HFFc6 (cell line): ENCODE measurements at regions not wholly inside any gene's neighbourhood (a gene's known extent, or its start where the extent isn't known, plus 50 kb on each side); places are given as distances from the start of the nearest gene placed in this dataset.

Source experiments
- DNase-seq: peaks from one replicate; pipeline ENCODE4 v3.0.0-alpha.2; 2018
- H3K27ac Mint-ChIP-seq: 2 replicates; pipeline ENCODE4 v1.8.0; 2020; ENCODE audit warnings: mild to moderate bottlenecking, mixed read lengths
- H3K27me3 Mint-ChIP-seq: 2 replicates; pipeline ENCODE4 v1.8.0; 2021; ENCODE audit warnings: mild to moderate bottlenecking, moderate library complexity, mixed read lengths; ENCODE audit not compliant: insufficient read depth
- H3K36me3 Mint-ChIP-seq: 2 replicates; pipeline ENCODE4 v1.8.0; 2021; ENCODE audit warnings: low read depth, mixed read lengths
- H3K4me1 Mint-ChIP-seq: 2 replicates; pipeline ENCODE4 v1.8.0; 2020; ENCODE audit warnings: low read depth, mixed read lengths
- H3K4me3 Mint-ChIP-seq: 2 replicates; pipeline ENCODE4 v1.8.0; 2020; ENCODE audit warnings: mild to moderate bottlenecking, moderate library complexity, mixed read lengths
- H3K9me3 Mint-ChIP-seq: 2 replicates; pipeline ENCODE4 v1.8.0; 2020; ENCODE audit warnings: mild to moderate bottlenecking, mixed read lengths
- TF ChIP-seq, protein P1 (sequence below): fragments of 200-600 bp; sonication (generic); IDR thresholded peaks from 2 replicates; pipeline ENCODE4 v1.5.0; 2021; ENCODE audit warnings: antibody characterized with exemption, mild to moderate bottlenecking

DNA sequence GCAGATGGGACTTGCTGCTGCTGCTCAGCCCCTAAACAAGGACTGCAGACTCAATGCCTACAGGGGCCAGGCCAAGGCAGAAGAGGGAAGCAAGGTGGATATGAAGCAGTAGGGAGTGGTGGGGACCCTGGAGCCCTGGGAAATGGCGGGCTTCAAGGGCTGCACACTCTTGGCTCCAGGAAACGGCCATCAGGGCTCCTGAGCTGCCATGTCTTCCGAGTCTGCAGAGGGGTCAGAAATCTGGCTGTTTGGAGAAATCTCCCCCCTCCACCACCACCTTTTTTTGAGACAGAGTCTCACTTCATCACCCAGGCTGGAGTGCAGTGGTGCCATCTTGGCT, 169.1 kb downstream of the KATNIP start:
- DNase-seq = no peak
- H3K4me3 Mint-ChIP-seq = no peak overlapping the region
- H3K9me3 Mint-ChIP-seq = no peaks in the 10 kb centered on the region
- peaks cover 11% of the 10 kb centered on the region; the same call in 1 of the 2 replicates for H3K36me3 Mint-ChIP-seq
- no peak overlapping the region for H3K27ac Mint-ChIP-seq
- TF ChIP-seq, protein P1, sequence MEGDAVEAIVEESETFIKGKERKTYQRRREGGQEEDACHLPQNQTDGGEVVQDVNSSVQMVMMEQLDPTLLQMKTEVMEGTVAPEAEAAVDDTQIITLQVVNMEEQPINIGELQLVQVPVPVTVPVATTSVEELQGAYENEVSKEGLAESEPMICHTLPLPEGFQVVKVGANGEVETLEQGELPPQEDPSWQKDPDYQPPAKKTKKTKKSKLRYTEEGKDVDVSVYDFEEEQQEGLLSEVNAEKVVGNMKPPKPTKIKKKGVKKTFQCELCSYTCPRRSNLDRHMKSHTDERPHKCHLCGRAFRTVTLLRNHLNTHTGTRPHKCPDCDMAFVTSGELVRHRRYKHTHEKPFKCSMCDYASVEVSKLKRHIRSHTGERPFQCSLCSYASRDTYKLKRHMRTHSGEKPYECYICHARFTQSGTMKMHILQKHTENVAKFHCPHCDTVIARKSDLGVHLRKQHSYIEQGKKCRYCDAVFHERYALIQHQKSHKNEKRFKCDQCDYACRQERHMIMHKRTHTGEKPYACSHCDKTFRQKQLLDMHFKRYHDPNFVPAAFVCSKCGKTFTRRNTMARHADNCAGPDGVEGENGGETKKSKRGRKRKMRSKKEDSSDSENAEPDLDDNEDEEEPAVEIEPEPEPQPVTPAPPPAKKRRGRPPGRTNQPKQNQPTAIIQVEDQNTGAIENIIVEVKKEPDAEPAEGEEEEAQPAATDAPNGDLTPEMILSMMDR = no peak
- no peaks in the 10 kb centered on the region; the same call in 1 of the 2 replicates for H3K4me1 Mint-ChIP-seq
- peaks cover 3% of the 10 kb centered on the region for H3K27me3 Mint-ChIP-seq

DNA sequence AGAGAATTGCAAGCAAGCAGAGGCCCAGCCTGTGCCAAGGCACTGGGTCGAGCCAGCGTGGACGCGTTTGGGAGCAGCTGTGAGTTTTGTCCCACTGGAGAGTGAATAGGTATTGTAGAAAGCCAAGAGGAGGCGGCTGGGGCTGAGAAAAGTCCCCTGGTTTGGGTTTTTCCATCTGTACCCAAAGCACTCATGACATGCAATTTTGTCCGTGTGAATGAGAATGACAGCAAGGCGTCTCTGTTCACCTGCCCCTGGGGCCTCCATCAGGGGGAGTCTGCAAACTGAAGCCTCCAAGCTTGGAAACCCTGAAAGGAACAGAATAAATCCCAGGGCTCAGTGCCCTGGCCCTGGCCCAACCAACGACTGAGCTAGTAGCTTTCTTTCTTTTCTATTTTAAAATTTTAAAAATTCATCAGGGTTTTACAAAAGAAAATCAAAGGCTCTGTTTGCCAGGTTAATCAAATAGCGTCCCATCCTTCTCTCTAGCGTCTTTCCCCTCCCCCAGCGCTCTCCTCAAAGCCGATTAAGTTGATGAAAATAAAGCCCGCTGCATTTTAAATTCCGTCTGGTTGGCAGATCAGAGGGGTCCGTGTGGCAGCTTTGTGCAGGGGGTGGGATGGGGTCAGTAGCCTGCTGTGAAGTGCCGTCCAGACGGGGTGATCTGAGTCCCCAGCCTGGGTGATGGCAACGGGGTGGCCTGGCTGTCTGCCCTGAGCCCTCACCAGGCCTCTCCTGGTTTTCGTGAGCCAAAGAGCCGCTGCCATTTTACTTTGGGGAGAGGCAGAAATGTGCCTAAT, 171.0 kb downstream of the KATNIP start:
- DNase-seq = no peak
- Mint-ChIP-seq H3K27me3 (peaks cover 3% of the 10 kb centered on the region), H3K4me3 (no peak overlapping the region), H3K4me1 (no peaks in the 10 kb centered on the region; the same call in 1 of the 2 replicates), H3K9me3 (no peaks in the 10 kb centered on the region), H3K27ac (no peak overlapping the region), H3K36me3 (peaks cover 4% of the 10 kb centered on the region; the same call in 1 of the 2 replicates)
- TF ChIP-seq, protein P1 = no peak

- no peak overlapping the region for H3K4me3 Mint-ChIP-seq
- TF ChIP-seq, protein P1 = no peak
- no peak overlapping the region for H3K27ac Mint-ChIP-seq
- H3K27me3 Mint-ChIP-seq = peaks cover 3% of the 10 kb centered on the region
- peaks cover 9% of the 10 kb centered on the region; the same call in 1 of the 2 replicates for H3K36me3 Mint-ChIP-seq
- peaks cover 5% of the 10 kb centered on the region for H3K4me1 Mint-ChIP-seq
- H3K9me3 Mint-ChIP-seq = no peaks in the 10 kb centered on the region
- DNase-seq = no peak
These were observed 171.7 kb downstream of the KATNIP start for GRCh38 chr16:27721531-27722181.

DNA sequence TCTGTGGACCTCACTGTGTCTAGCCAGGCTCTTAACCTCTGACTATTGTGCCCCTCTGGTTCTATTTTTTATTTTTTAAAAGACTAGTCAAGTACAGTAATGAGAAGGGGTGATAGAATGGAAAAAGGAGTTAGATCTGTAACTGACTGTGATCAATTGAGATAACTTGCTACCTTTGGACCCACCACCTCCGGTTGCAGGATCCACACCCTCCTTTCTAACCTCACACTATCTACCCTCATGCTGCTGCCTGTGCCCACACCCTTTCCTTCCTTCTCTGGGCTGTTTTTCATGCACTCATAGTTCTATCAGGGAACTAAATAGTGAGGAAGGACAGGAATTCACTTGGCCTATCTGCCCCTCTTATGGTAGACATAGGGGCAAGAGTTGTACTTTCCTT, 172.3 kb downstream of the KATNIP start:
- no peak for DNase-seq
- Mint-ChIP-seq H3K4me1 (peaks cover 10% of the 10 kb centered on the region), H3K36me3 (peaks cover 14% of the 10 kb centered on the region; the same call in 1 of the 2 replicates), H3K9me3 (no peaks in the 10 kb centered on the region), H3K27me3 (peaks cover 4% of the 10 kb centered on the region), H3K4me3 (no peak overlapping the region), H3K27ac (no peak overlapping the region)
- TF ChIP-seq, protein P1 = no peak

GRCh38 chr16:27722892-27723450, 173.0 kb downstream of the KATNIP start:
- H3K36me3 Mint-ChIP-seq = peaks cover 18% of the 10 kb centered on the region; the same call in 1 of the 2 replicates
- DNase-seq = no peak
- H3K27ac Mint-ChIP-seq = no peak overlapping the region
- TF ChIP-seq, protein P1 = no peak
- no peaks in the 10 kb centered on the region for H3K9me3 Mint-ChIP-seq
- H3K27me3 Mint-ChIP-seq = peaks cover 4% of the 10 kb centered on the region
- peaks cover 13% of the 10 kb centered on the region for H3K4me1 Mint-ChIP-seq
- no peak overlapping the region for H3K4me3 Mint-ChIP-seq
